Mucosa of descending colon (tissue), 3 donors: ENCODE measurements at regions not wholly inside any gene's neighbourhood (a gene's known extent, or its start where the extent isn't known, plus 50 kb on each side); places are given as distances from the start of the nearest gene placed in this dataset.

Source experiments
- ATAC-seq: fragments of 200-7000 bp; cut with Tn5 transposase; one replicate; pipeline ENCODE4 v1.9.1; 2020; ENCODE audit warnings: mild to moderate bottlenecking, moderate library complexity
- DNase-seq, 3 donors: peaks; one replicate each; pipeline ENCODE4 v3.0.0-alpha.2; 2020
- H3K36me3 ChIP-seq: fragments of 200-600 bp; one replicate; pipeline ENCODE4 v1.8.0; 2021; ENCODE audit warnings: low read depth, mild to moderate bottlenecking
- H3K4me1 ChIP-seq: fragments of 200-600 bp; one replicate; pipeline ENCODE4 v1.8.0; 2021; ENCODE audit warnings: low read depth, mild to moderate bottlenecking
- H3K4me3 ChIP-seq: fragments of 200-600 bp; one replicate; pipeline ENCODE4 v1.8.0; 2021; ENCODE audit warnings: mild to moderate bottlenecking
- H3K9me3 ChIP-seq: fragments of 200-600 bp; one replicate; pipeline ENCODE4 v1.8.0; 2021; ENCODE audit warnings: mild to moderate bottlenecking
- CTCF ChIP-seq: fragments of 200-600 bp; IDR thresholded peaks from one replicate; pipeline ENCODE4 v1.8.0; 2022; ENCODE audit warnings: antibody characterized with exemption, mild to moderate bottlenecking
- intact Hi-C, 2 donors: fragments of 100-400 bp; cut with DNase I in 1 of 2; cut with micrococcal nuclease in 1 of 2; formaldehyde crosslinking; loops; one replicate each; pipeline versions ENCODE4 v1.11.0 to v1.11.1; 2022; cut with DNase I, micrococcal nuclease
- donor health status: DM: no; HTN: no; CAD: no; lungs with moderate emphysema.
- donor health status: DM: no; HTN: no; CAD: no.
- donor health status: DM: no; HTN: yes; CAD: no.

GRCh38 chr5:29037716-29038115, 1999.3 kb upstream of the CDH9 start:
- TF ChIP-seq CTCF, result no peak
- Histone ChIP-seq H3K36me3 (no peaks in the 10 kb centered on the region), H3K9me3 (no peaks in the 10 kb centered on the region), H3K4me3 (no peak overlapping the region), H3K4me1 (no peaks in the 10 kb centered on the region)
- ATAC-seq (no peak), DNase-seq (no peak)
- intact Hi-C loops, result no loop called here

GRCh38 chr5:29024052-29024451, 1985.7 kb upstream of the CDH9 start:
- ATAC-seq, result no peak
- no peak for TF ChIP-seq CTCF

GRCh38 chr5:29023541-29023940, 1985.2 kb upstream of the CDH9 start:
- ATAC-seq (no peak), DNase-seq (no peak)
- TF ChIP-seq CTCF, result no peak
- H3K9me3 ChIP-seq, result no peaks in the 10 kb centered on the region
- H3K4me1 ChIP-seq, result no peaks in the 10 kb centered on the region
- intact Hi-C loops, result no loop called here
- H3K36me3 ChIP-seq, result no peaks in the 10 kb centered on the region
- no peak overlapping the region for H3K4me3 ChIP-seq

More at GRCh38 chr5:29024052-29024451, 1985.7 kb upstream of the CDH9 start:
- H3K4me3 ChIP-seq, result no peak overlapping the region
- no peaks in the 10 kb centered on the region for H3K9me3 ChIP-seq
- intact Hi-C loops, result no loop called here
- no peak for DNase-seq
- no peaks in the 10 kb centered on the region for H3K36me3 ChIP-seq
- H3K4me1 ChIP-seq, result no peaks in the 10 kb centered on the region

GRCh38 chr5:29017501-29017900, 1979.1 kb upstream of the CDH9 start:
- DNase-seq (no peak), ATAC-seq (no peak)
- Histone ChIP-seq H3K4me3 (no peak overlapping the region), H3K36me3 (no peaks in the 10 kb centered on the region), H3K9me3 (no peaks in the 10 kb centered on the region), H3K4me1 (no peaks in the 10 kb centered on the region)
- intact Hi-C loops, result no loop called here
- no peak for TF ChIP-seq CTCF

GRCh38 chr5:29016067-29016466, 1977.7 kb upstream of the CDH9 start:
- Histone ChIP-seq H3K4me1 (no peaks in the 10 kb centered on the region), H3K36me3 (no peaks in the 10 kb centered on the region), H3K9me3 (no peaks in the 10 kb centered on the region), H3K4me3 (no peak overlapping the region)
- intact Hi-C loops, result no loop called here
- DNase-seq, result peak in 2 of 3 donors; percentile 7 to 25
- peak; percentile 53 for ATAC-seq
- no peak for TF ChIP-seq CTCF

GRCh38 chr5:29015523-29015922, 1977.1 kb upstream of the CDH9 start:
- H3K4me3 ChIP-seq, result no peak overlapping the region
- no peaks in the 10 kb centered on the region for H3K4me1 ChIP-seq
- no peaks in the 10 kb centered on the region for H3K9me3 ChIP-seq
- H3K36me3 ChIP-seq, result no peaks in the 10 kb centered on the region
- intact Hi-C loops, result no loop called here
- TF ChIP-seq CTCF, result no peak
- ATAC-seq (no peak), DNase-seq (no peak)
